ENCODE measurements at regions not wholly inside any gene's neighbourhood (a gene's known extent, or its start where the extent isn't known, plus 50 kb on each side); places are given as distances from the start of the nearest gene placed in this dataset.
"Not testable (repeated sequence)": the region's sequence is repeated elsewhere in the genome, so short reads cannot be mapped to it uniquely, and the experiment has no call there.

DNA sequence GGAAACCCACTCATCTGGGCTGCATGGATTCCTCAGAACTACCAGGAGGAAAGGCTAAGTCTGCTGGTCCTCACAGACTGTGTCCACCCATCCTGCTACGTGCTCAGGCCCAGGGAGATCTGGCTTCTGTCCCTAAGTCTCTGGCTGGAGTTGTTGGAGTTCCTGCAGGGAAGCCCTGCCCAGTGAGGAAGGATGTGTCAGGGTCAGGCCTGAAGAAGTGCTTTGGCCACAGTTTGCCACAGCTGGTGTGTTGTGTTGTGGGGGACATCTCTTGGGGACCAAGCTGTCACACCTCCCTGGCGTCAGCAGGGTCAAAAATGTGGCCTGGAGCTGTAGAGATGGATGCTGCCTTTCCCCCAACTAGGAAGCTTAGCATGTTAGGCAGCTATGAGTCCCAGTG lies 684.7 kb downstream of the METTL15 start:
- no peak for DNase-seq

DNA sequence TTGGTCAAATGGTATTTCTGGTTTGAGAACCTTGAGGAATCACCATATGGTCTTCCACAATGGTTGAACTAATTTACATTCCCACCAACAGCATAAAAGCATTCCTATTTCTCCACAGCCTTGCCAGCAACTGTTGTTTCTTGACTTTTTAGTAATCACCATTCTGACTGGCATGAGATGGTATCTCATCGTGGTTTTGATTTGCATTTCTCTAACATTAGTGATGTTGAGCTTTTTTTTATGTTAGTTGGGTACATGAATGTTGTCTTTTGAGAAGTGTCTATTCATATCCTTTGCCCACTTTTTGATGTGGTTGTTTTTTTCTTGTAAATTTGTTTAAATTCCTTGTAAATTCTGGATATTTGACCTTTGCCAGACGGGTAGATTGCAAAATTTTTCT lies 679.7 kb downstream of the METTL15 start:
- not testable (repeated sequence) for DNase-seq

DNA sequence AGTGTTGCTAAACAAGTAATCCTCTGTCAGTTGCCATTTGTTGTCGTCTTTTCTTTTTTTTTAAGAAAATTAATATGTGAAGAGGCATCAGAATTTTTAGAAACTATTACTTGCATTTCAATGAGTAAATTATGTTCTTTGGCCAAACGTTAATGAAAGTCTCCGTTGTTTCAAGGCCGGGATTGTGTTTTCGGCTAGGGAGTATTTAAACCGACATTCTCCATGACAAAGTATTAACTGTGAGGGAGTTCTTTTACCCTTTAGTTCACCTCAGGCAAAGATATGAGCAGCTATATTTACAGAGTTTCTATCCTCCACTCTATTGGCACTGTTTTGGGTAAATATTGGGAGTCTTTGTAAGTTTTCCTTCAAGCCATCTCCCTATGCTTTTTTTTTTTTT lies 668.9 kb downstream of the METTL15 start:
- no peak for DNase-seq

DNA sequence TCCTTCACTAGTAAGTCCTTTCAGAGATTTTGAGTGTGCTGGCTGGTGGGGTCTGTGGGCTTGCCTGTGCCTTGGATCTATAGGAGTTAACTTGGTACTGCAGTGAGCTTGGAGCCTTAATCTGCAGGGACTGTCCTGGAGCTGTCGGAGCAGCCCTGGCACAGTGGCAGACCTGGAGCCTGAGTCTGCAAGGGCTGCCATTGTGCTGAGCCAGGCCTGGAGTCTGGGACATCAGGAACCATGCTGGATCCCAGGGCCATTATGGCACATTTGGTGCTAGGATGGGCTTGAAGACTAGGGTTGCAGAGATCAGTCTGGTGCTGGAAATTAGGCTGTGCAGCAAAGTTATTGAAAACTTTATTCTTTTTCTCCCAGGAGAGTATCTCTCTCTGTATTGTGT lies 665.4 kb downstream of the METTL15 start:
- no peak for DNase-seq

DNA sequence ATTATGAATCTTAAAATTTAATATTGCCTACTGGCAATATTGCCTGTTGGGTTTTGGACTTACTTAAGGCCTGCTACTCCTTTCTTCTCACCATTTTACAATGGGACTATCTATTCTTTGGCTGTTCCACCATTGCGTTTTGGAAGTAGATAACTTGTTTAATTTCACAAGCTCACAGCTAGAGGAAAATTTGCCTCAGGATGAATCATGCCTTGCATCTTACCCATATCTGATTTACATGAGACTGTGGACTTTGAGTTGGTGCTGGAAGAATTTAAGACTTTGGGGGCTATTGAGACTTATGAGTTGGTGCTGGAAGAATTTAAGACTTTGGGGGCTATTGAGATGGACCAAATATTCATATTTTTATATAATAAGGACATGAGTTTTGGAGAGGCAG lies 662.6 kb downstream of the METTL15 start:
- DNase-seq, result no peak

DNA sequence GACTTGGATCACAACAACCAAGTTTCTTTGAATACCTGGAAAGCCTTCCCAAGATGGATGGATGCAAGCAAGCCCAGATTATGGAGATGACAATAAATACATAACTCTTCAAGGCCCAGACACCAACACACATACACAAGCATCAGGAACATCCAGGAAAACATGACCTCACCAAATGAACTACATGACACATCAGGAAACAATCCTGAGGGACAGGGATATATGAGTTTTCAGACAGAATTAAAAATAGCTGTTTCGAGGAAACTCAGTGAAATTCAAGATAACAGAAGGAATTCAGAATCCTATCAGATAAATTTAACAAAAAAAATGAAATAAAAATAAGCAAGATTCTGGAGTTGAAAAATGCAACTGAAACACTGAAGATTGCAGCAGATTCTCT lies 659.4 kb downstream of the METTL15 start:
- DNase-seq, result no peak

DNA sequence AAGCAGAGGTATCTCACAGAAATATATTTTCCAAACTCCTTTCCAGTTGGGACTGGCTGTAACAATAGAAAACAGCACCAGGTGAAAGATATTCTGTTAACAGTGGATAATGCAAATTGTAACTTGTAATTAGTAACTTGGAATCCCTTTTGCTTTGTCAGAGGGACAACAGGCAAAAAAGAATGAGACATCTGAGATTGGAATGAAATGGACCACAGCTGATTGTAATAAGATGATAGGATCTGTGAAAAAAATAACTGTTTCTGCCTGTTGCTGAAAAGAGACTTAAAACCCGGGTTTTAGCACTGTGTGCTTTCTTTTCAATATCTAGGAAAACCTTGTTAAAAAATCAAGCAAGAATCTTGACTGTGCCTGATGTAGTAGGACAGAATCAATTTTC lies 655.7 kb downstream of the METTL15 start:
- DNase-seq, result no peak

DNA sequence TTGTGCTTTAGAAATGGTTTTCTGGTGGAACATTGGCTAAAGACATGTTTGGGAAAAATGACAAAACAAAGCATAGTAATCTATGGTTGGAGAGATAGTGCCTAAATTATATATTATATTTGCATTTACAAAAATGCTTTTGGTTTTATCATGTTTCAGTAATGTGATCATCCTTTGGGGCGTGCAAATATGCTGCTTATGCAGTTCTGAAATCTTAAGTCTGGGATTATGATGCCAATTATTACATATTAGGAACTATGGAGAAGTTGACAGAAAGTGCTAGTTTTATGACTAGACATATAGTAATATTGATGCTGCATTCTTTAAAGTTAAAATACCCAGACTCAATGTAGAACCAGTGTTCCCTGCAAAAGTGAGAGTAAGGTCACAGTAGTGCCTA lies 655.0 kb downstream of the METTL15 start:
- no peak for DNase-seq

DNA sequence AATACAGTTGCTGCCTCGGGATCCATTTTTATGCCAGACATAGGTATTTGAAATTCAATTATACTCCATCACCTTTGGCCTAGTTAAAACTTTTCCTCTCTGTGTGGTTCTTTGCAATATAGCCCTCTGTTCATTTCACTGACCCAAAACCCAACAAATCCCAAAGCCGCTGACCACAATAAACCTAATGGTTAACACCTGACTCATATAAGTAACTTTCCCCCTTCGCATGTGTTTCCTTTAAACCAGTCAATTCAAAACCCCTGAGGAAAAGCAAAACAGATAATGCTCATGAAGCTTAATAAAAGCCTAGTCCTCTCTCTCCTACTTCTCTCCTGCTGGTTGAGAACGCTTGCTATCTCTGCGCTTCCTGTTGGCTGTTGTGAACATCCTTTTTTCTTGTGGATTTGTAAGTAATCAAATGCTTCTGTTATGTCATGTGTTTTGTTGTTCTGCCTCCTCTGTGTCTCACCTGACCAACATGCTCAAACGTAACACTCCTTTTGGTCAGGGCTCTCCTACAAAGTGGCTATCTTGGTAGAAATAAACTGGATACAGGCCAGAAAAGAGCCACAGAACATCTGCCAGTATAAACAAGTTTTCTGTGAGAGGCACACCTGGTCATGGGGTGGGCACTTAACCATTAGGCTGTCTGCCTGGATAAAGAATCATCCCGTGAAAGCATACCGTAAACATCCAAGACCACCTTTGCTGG lies 652.6 kb downstream of the METTL15 start:
- peak; percentile 79 for DNase-seq

DNA sequence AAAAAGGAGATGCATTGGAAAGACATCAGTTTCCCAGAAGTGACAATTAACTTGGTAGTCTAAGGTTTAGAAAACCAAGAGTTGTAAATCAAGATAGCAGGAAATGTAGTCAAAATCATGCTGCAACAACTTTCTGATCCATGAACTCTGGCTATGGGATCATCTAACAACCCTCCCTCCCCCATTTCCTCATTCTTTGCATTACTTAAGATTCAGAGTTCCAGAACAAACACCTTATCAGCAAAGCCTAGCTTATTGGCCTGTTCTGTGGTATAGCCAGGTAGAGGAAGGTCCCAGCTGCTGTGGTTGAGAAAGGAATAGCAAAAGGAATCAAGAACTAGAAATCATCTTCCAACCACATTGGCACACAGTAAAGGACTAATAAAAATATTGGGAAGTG lies 651.1 kb downstream of the METTL15 start:
- DNase-seq, result no peak

DNA sequence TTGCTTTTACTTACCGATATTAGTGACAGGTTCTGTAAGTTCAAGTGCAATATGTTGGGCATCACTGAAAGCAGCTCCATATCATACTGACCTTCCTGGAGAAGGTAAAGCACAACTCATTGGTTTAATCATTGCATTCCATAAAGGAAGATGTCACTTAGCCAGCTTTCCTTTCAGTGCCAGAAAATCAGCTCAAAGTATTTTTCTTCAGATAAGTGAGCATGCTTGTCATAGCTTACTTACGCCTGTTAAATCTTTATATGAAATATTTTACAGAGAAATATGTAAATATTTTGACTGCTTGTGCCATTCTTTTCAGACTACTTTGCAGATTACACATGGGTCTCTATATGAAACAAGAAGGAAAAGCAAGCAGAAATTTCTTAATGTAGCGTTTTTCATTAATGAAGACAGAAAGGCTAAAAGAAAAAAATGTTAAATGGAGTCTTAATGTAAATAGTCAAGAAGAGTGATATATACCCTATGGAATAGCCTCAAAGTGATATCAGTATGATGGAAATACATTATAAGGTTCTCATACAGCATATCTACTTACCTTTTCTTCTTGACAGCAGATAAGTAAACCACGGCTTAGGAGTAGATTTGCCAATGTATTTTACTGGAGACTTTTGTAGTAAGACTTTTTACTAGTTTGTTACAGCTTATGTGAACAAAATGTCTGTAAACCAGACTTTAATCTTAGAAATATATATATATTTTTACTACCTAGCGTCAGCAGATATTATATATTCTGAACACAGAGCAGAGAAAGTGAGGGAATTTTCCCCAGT lies 649.7 kb downstream of the METTL15 start:
- DNase-seq, result no peak

DNA sequence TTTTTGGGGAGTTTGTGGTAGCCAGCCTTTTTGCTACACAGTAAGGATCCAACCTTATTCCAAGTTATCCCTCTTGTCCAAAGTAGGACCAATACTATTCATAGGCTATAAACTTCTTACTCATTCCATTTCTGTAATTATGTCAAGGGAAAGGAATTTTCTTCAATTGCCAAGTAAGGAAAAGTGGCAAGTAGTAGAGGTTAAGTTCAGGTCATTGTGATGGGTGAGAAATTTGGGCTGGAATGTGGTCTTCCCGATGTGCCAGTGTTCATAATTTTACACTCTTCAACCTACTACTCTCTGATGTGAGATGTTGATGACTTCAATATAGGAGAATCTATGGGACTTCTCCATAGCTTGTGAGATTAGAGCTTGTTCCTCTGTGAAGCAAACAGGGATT lies 648.8 kb downstream of the METTL15 start:
- DNase-seq, result no peak

DNA sequence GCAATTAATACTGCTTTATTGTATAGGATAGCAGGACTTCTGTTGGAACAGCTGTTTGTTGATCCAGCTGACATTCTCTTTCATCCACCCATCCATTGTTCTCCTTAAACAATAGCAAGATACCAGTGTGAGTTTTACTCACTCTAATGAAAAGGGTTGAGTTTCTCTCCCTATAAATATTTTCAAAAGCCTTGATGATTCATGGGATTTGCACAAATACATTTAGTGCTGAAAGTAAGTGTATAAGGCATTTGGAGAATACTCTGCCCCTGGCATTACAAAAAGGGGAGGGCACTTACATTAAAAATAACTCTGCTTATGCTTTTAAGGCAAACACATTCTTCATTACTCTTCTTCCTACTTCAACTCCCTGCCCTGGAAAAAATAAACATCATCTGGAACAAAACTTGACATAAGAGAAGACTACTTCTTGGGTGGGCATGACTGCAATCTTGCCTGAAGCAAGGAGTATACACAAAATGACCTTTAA lies 634.9 kb downstream of the METTL15 start:
- peak; percentile 85 for DNase-seq

DNA sequence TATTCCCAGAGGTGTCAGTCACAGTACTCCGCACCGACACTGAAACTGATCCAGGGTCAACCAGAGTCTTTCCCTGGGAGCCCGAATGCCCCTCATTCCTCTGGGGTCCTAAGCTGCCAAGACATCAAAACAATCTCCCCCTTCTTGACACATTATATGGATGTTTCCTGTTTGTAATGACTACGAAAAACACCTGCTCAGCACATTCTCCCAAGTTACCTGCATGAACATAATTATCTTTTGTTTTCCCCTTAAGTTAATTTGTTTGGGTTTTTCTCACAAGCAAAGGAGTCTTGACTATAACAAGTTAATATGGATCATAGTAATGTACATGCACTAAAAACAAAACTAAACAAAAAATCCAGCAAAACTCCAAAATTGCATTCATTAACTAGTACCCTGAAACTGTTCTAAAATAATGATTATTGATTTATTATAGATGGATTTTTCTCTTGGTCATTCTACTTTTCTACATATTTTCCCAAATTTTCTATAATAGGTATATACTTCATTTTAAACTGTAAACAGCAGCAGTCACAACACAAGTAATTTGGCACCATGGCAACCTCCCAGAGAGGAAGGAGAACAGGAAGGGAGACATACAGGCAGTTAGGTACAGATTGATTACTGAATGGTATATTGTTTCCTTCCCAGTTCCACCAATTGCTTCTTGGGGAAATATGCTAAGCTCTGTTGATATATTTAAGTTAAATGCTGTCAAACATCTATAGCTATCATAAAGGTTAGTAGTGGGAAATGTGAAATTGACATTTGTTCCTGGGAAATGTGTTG lies 631.5 kb downstream of the METTL15 start:
- peak; percentile 53 for DNase-seq

DNA sequence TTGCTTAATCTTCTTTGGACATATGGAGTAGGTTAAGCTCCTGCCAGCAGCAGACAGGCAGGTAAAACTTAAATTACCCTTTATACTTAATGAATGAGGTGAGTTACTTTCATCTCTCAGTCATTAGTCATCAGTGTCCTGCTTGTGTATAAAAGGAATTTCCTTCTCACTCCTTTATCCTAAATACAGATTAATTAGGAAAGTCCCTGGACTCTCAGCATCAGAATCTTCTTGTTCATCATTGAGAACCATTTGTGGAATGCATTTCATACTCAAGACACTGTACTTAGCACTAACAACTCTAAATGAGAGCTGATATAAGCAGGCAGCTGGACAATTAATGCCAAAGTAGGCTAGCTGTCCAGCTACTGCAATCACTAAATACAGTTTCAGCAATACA lies 630.4 kb downstream of the METTL15 start:
- peak; percentile 46 for DNase-seq

DNA sequence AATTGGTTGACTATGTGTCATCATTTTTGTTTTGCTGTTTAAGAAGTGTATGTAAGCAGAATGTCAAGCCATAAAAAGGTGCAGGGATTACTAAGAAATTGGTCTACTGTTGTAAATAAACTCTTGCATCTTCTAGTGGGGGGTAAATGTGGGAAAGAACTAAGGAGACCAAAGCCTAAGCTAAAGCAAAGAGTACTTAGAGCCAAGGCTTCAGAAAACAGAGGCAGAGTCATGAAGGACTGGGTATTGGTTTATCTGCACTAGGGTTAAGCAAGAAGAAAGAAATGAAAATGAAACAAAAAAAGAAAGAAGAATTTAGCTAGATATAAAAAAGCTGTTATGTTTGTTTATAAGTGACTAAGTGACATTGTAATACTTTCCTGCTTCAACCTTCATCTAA lies 628.1 kb downstream of the METTL15 start:
- no peak for DNase-seq

DNA sequence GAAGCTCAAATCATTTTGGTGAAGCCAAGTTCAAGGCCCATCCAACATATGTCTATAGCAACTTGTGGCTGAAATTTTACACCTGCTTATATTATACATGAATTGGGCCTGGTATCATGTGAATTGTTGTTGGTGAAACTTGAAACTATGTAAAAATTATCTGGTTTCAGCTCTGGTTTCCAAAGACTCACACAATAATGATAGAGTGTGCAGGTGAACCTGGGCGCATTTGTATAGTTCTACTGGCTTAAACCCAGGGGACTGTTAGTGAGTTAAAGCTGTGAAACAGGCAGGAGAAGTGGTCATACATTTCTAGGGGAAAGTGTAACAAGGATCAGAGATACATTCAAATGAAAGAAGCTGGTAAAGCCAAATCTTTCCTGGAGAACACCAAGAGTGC lies 627.3 kb downstream of the METTL15 start:
- no peak for DNase-seq

DNA sequence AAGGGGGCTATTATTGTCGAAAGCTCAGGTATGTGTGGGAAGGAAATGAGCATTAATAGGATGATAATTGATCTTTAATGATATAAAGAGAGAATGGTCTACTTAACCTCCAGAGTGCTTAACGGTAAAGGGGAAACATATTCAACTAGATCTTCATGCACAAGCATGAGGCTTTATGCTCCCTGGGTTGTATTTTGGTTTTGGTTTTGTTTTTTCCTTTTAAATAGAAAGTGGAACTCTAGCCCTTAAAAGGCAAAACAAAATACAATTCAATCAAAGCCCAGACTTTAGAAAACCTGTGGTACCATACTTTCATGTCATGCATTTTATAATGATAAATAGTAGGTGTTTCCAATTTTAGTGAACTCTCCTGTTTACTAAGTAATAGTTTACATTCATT lies 622.7 kb downstream of the METTL15 start:
- DNase-seq, result no peak

DNA sequence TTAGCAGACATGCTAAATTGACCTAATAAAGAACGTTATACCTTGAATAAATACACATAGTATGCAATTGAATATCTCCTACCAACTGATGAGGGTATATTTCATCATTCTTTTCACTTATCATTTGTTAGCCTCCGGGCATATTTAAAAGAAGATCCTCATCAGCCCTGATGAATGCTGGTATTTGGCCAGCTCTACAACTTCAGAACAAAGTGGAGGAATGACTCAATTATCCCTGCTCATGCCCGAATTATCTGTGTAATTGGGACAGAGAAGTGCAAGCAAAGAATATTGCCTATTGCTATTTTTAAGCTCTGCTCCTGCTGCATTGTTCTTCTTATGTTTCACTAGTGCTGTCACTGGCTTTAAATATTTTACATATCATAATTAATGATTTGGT lies 622.1 kb downstream of the METTL15 start:
- no peak for DNase-seq

DNA sequence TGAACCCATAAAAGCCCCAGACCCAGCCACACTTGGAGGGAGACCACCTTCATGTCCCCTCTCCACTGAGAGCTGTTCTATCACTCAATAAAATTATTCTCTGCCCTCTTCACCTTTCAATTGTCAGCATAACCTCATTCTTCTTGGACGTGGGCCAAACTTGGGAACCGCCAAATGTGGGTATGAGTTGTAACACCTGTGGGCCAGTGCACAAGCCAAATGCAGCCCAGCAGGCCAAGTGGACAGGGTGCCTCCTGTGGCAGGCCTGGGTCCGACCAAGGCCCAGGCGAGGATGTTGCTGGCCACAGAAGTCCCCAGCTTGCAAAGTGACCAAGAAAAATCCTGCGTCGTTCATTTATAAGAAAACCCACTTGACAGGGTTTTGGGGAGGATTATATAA lies 621.2 kb downstream of the METTL15 start:
- peak; percentile 6 for DNase-seq

DNA sequence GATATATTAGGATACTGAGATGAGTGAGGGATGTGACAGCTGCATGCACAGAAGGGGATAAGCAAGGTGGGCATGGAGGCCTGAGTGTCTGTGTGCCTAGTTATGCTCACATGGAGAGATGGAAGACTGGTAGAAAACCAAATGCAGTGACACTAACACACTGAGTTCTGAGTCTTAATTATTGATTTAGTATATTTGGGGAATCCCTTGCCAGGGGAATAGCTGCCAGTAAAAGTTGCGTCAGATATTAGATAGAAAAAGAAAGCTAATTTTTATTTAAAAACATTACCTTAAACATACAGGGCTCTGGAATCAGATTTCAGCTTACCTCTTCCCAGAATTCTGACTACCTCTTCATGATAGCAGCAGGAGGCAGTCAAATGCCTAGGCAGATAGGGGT lies 620.5 kb downstream of the METTL15 start:
- no peak for DNase-seq

DNA sequence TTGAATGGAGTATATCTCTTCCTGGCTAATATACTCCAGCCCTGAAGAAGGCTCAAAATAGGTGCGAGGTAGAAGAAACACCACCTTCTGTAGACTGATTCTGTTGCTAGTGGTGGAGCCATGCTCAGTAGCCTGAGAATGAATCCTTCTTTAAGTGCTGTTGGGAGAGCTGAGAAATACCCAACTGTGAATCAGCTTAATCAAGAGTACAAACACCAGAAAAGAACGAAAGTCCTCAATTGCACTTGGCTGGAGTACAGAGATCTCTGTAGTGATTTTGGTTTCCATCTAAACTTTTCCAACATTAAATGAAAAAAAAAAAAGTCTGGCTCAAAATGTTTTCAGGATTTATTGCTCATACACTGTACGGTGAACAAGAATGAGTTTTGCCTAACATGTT lies 619.1 kb downstream of the METTL15 start:
- no peak for DNase-seq

DNA sequence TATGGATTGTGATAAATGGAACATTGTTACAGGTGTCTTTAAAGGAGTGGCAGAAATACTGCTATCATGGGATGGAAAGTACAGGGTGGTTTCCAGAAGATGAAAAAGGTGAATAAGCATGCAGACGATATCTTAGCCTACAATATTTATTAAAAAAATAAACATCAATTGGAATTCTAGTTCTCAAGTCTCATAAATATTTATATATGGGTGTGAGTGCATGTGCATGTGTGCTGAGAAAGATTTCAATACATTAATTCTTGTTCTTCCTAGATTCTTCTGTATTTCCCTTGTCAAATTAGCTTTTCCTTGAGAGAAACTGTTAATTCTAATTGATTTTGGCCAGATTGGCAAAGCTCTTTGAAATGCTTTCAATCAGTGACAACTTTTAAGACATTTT lies 618.2 kb downstream of the METTL15 start:
- DNase-seq, result no peak

DNA sequence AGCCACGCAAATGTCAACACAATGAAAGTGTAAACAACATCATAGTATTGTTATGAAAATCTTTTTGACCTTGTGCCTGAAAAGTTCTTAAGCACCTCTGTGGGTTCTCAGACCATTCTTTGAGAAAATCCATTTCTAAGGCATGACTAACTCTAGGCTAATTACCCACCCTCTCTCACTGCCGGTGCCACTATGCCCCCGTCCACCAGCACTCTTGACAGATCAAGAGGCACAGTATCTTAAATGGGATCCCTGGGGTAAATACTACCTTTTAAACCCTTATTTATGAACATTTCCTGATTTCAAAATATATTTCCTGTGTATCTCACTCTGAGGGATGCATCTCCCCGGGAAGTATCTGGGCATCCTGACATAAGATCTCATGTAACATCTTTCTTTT lies 607.5 kb downstream of the METTL15 start:
- DNase-seq, result peak; percentile 18
